HepG2 (cell line): ENCODE measurements at regions not wholly inside any gene's neighbourhood (a gene's known extent, or its start where the extent isn't known, plus 50 kb on each side); places are given as distances from the start of the nearest gene placed in this dataset.

ENCODE experiments used
- ATAC-seq: fragments of 200-7000 bp; cut with Tn5 transposase; 3 replicates; pipeline ENCODE4 v1.9.1; 2020; ENCODE audit warnings: mild to moderate bottlenecking, moderate library complexity
- BruUV-seq: library from RNA; stranded (reverse); fragments of 400-500 nt; replicated peaks from 2 replicates; lab custom pipeline; 2021; lab: Mats Ljungman, UMichigan
- CTCF ChIA-PET: fragments of 300-600 bp; formaldehyde crosslinking; extraction: SDS; loops from one replicate; lab custom pipeline; 2021; ENCODE audit warnings: low total read pairs, inconsistent platforms, low intra/inter-chr PET ratio; lab: Yijun Ruan, JAX
- POLR2A ChIA-PET: fragments of 350-600 bp; sonication (Branson Sonifier 250); formaldehyde crosslinking; loops from one replicate; lab custom pipeline; 2020; ENCODE audit warnings: antibody characterized with exemption, inconsistent platforms; lab: Yijun Ruan, JAX
- DNase-seq: peaks from one replicate; pipeline ENCODE4 v3.0.0-alpha.2; 2015; ENCODE audit warnings: low spot score
- FAIRE-seq: peaks from 3 replicates; lab custom pipeline; 2011; peaks lifted over from hg19 to GRCh38; lab: Jason Lieb, UNC
- H2AFZ ChIP-seq: one replicate; pipeline ENCODE4 v1.6.1; 2011; ENCODE audit warnings: low read length, inconsistent platforms
- H3K27ac ChIP-seq: fragments of 300-600 bp; 3 replicates; pipeline ENCODE4 v1.8.0; 2011; ENCODE audit warnings: mixed run types, mild to moderate bottlenecking, mixed read lengths, low read length, inconsistent platforms; ENCODE audit not compliant: insufficient read depth; ENCODE audit errors: extremely low read length
- H3K27me3 ChIP-seq, 2 experiments: fragments of 200-600 bp in 1 of 2; 2 replicates in 1 of 2; 3 replicates in 1 of 2; pipeline versions ENCODE4 v1.6.0 to v1.8.0; 2011; ENCODE audit warnings: low read length in 2 of 2, mild to moderate bottlenecking in 2 of 2, moderate library complexity in 2 of 2, inconsistent platforms in 1 of 2; ENCODE audit not compliant: insufficient read depth in 2 of 2, control insufficient read depth in 1 of 2
- H3K36me3 ChIP-seq, 2 experiments: fragments of 200-600 bp in 1 of 2; replicated peaks in 1 of 2; 2 replicates in 1 of 2; 3 replicates in 1 of 2; pipeline versions ENCODE4 v1.5.1 to v1.8.0; 2011; ENCODE audit warnings: low read length in 2 of 2, inconsistent platforms in 1 of 2; ENCODE audit not compliant: insufficient read depth in 2 of 2, control insufficient read depth in 1 of 2
- H3K4me1 ChIP-seq: 2 replicates; pipeline ENCODE4 v1.5.1; 2012; ENCODE audit warnings: low read length, inconsistent platforms; ENCODE audit not compliant: insufficient read depth
- H3K4me2 ChIP-seq: 2 replicates; pipeline ENCODE4 v1.6.0; 2011; ENCODE audit warnings: low read depth, low read length, inconsistent platforms
- H3K4me3 ChIP-seq, 3 experiments: fragments of 200-600 bp in 1 of 3; sonication (generic), shearing (Covaris generic) in 1 of 3; replicated peaks in 1 of 3; 2 replicates each; pipeline ENCODE4 v1.5.1; 2011 to 2016; ENCODE audit warnings: low read length in 3 of 3, inconsistent platforms in 2 of 3, low read depth in 2 of 3, mild to moderate bottlenecking in 2 of 3, control low read depth in 1 of 3, mixed read lengths in 1 of 3; ENCODE audit not compliant: insufficient read depth in 1 of 3
- H3K79me2 ChIP-seq: one replicate; pipeline ENCODE4 v1.6.1; 2011; ENCODE audit warnings: low read length, inconsistent platforms; ENCODE audit not compliant: insufficient read depth
- H3K9ac ChIP-seq: 2 replicates; pipeline ENCODE4 v1.6.0; 2011; ENCODE audit warnings: mild to moderate bottlenecking, low read depth, low read length, inconsistent platforms; ENCODE audit not compliant: insufficient read depth
- H3K9me3 ChIP-seq: 2 replicates; pipeline ENCODE4 v1.5.1; 2012; ENCODE audit warnings: mild to moderate bottlenecking, low read length
- H4K20me1 ChIP-seq: 2 replicates; pipeline ENCODE4 v1.6.0; 2011; ENCODE audit warnings: inconsistent platforms, mild to moderate bottlenecking, low read length, moderate library complexity; ENCODE audit not compliant: insufficient read depth
- ATM ChIP-seq: fragments of 450-650 bp; IDR thresholded peaks from 2 replicates; pipeline ENCODE4 v1.7.1; 2017; ENCODE audit warnings: mild to moderate bottlenecking, borderline replicate concordance
- FOXK1 ChIP-seq: sonication (generic); formaldehyde crosslinking; IDR thresholded peaks from 2 replicates; pipeline ENCODE4 v1.4.0; 2020; ENCODE audit warnings: low read depth, missing genetic modification reagents, borderline replicate concordance
- IKZF1 ChIP-seq: fragments of 450-650 bp; IDR thresholded peaks from 2 replicates; pipeline ENCODE4 v1.7.1; 2016
- MXD4 ChIP-seq: IDR thresholded peaks from 2 replicates; pipeline ENCODE4 v1.6.1; 2016; ENCODE audit warnings: mild to moderate bottlenecking, missing biosample characterization, missing genetic modification reagents
- NCOR1 ChIP-seq: fragments of 200-600 bp; sonication (generic); IDR thresholded peaks from 2 replicates; pipeline ENCODE4 v1.7.0; 2017; ENCODE audit warnings: antibody characterized with exemption, low read length, borderline replicate concordance
- POLR2A ChIP-seq, 2 experiments: IDR thresholded peaks; 2 replicates each; pipeline ENCODE4 v1.6.1; 2011; ENCODE audit warnings: low read depth in 2 of 2, low read length in 2 of 2, mild to moderate bottlenecking in 1 of 2, moderate library complexity in 1 of 2; ENCODE audit not compliant: insufficient read depth in 1 of 2
- TOE1 ChIP-seq: sonication (generic); formaldehyde crosslinking; IDR thresholded peaks from 2 replicates; pipeline ENCODE4 v1.4.0; 2020; ENCODE audit warnings: mild to moderate bottlenecking, missing genetic modification reagents
- ZFP82 ChIP-seq: sonication (generic); formaldehyde crosslinking; IDR thresholded peaks from 2 replicates; pipeline ENCODE4 v1.5.1; 2020; ENCODE audit warnings: mild to moderate bottlenecking, missing genetic modification reagents, borderline replicate concordance
- ZNF101 ChIP-seq: sonication (generic); formaldehyde crosslinking; IDR thresholded peaks from 2 replicates; pipeline ENCODE4 v1.4.0; 2020; ENCODE audit warnings: mild to moderate bottlenecking, low read depth, missing genetic modification reagents, borderline replicate concordance
- ZNF160 ChIP-seq: sonication (generic); formaldehyde crosslinking; IDR thresholded peaks from 2 replicates; pipeline ENCODE4 v1.8.0; 2022; ENCODE audit warnings: mild to moderate bottlenecking, inconsistent platforms, missing genetic modification reagents
- ZNF224 ChIP-seq: sonication (generic); formaldehyde crosslinking; IDR thresholded peaks from 2 replicates; pipeline ENCODE4 v1.5.0; 2020; ENCODE audit warnings: mild to moderate bottlenecking, missing genetic modification reagents
- ZNF550 ChIP-seq: sonication (generic); formaldehyde crosslinking; IDR thresholded peaks from 2 replicates; pipeline ENCODE4 v1.4.0; 2020; ENCODE audit warnings: mild to moderate bottlenecking, missing genetic modification reagents, borderline replicate concordance
- WGBS: methylation state at CpG from one replicate; pipeline ENCODE4 v1.1.6; 2017; ENCODE audit warnings: low lambda C conversion rate; 5-methylcytosine and 5-hydroxymethylcytosine counted together
- in situ Hi-C: cut with HindIII; loops from 2 replicates; pipeline ENCODE4 v1.10.0; 2017; ENCODE audit warnings: low pct_unique_long_range_greater_than_20kb; ENCODE audit not compliant: extremely low pct_ligation_motif_present
- intact Hi-C: fragments of 100-400 bp; cut with micrococcal nuclease; formaldehyde crosslinking; loops from one replicate; pipeline ENCODE4 v1.10.0; 2022; ENCODE audit not compliant: unreplicated experiment
- TF ChIP-seq, protein P1 (sequence below): IDR thresholded peaks from 2 replicates; pipeline ENCODE4 v1.6.1; 2018; ENCODE audit warnings: missing genetic modification reagents
- TF ChIP-seq, protein P2 (sequence below): sonication (generic); formaldehyde crosslinking; IDR thresholded peaks from 2 replicates; pipeline ENCODE4 v1.5.0; 2020; ENCODE audit warnings: missing genetic modification reagents, mild to moderate bottlenecking, borderline replicate concordance

DNA sequence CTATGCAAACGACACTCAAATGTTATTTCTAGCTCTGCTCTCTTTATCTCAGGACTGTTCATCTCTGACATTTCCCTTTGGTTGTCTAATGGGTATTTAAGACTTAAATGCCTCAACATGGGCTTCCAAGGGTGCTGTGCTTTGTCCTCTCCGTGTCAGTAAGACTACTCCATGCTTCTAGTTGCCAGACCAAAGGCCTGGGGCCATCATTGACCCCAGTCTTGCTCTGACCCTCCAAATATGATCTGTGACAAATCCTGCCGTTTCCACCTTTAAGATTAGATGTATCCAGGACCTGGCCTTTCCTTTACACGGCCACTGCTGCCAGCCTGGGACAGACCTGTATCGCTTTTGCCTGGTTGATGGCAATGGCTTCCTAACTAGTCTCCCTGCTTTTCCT, 126.3 kb upstream of the DYRK2 start:
- Histone ChIP-seq H2AFZ (no peak overlapping the region), H3K4me3 (no peak overlapping the region), H3K4me2 (no peak overlapping the region), H3K4me1 (no peaks in the 10 kb centered on the region), H3K27ac (no peak overlapping the region), H4K20me1 (no peaks in the 10 kb centered on the region), H3K36me3 (no peaks in the 10 kb centered on the region), H3K79me2 (no peaks in the 10 kb centered on the region), H3K9ac (no peak overlapping the region), H3K9me3 (no peaks in the 10 kb centered on the region), H3K27me3 (peaks cover 0 to under 1% of the 10 kb centered on the region in 2 experiments; a peak in 1 of 5 replicates)
- TF ChIP-seq TOE1 (CRISPR knock-in tag) (no peak), FOXK1 (CRISPR knock-in tag) (no peak), ZFP82 (CRISPR knock-in tag) (no peak), ZNF550 (CRISPR knock-in tag) (no peak), ZNF160 (CRISPR knock-in tag) (no peak), MXD4 (CRISPR knock-in tag) (no peak), IKZF1 (no peak), ATM (no peak), NCOR1 (no peak), ZNF224 (CRISPR knock-in tag) (no peak), ZNF101 (CRISPR knock-in tag) (no peak), POLR2A (IDR thresholded peaks at IDR 0.05; ENCODE audit: insufficient read depth in 1 of 2, low read depth in 2 of 2, low read length in 2 of 2) (no peak)
- TF ChIP-seq, protein P1, sequence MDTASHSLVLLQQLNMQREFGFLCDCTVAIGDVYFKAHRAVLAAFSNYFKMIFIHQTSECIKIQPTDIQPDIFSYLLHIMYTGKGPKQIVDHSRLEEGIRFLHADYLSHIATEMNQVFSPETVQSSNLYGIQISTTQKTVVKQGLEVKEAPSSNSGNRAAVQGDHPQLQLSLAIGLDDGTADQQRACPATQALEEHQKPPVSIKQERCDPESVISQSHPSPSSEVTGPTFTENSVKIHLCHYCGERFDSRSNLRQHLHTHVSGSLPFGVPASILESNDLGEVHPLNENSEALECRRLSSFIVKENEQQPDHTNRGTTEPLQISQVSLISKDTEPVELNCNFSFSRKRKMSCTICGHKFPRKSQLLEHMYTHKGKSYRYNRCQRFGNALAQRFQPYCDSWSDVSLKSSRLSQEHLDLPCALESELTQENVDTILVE (CRISPR knock-in tag) = no peak
- TF ChIP-seq, protein P2, sequence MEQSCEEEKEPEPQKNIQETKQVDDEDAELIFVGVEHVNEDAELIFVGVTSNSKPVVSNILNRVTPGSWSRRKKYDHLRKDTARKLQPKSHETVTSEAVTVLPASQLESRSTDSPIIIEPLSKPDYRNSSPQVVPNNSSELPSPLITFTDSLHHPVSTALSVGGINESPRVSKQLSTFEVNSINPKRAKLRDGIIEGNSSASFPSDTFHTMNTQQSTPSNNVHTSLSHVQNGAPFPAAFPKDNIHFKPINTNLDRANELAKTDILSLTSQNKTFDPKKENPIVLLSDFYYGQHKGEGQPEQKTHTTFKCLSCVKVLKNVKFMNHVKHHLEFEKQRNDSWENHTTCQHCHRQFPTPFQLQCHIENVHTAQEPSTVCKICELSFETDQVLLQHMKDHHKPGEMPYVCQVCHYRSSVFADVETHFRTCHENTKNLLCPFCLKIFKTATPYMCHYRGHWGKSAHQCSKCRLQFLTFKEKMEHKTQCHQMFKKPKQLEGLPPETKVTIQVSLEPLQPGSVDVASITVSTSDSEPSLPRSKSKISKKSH (CRISPR knock-in tag) = no peak
- DNase-seq (no peak), ATAC-seq (no peak), FAIRE-seq (no peak)
- ChIA-PET CTCF (no interaction called here), POLR2A (no interaction called here)
- intact Hi-C loops = no loop called here
- BruUV-seq = no TSS peak
- 0% methylated on average over 3 of the region's 5 CpGs for WGBS
- in situ Hi-C loops = no loop called here
